Right lobe of liver (tissue), 4 donors: ENCODE measurements at regions not wholly inside any gene's neighbourhood (a gene's known extent, or its start where the extent isn't known, plus 50 kb on each side); places are given as distances from the start of the nearest gene placed in this dataset.
"Not testable (repeated sequence)": the region's sequence is repeated elsewhere in the genome, so short reads cannot be mapped to it uniquely, and the experiment has no call there.

Experiments
- POLR2A ChIP-seq: fragments of 450-650 bp; IDR thresholded peaks from one replicate; pipeline ENCODE4 v1.6.1; 2017; ENCODE audit warnings: antibody characterized with exemption, mild to moderate bottlenecking
- TF ChIP-seq, protein P1 (sequence below), 4 donors: fragments of 200-600 bp in 3 of 4; fragments of 450-650 bp in 1 of 4; IDR thresholded peaks; one replicate each; pipeline versions ENCODE4 v1.5.1 to v1.8.0; 2016 to 2022; ENCODE audit warnings: antibody characterized with exemption in 4 of 4, mild to moderate bottlenecking in 2 of 4
- donor health status: DM: no; HTN: no; CAD: no.
- donor health status: DM: no; HTN: no; CAD: no.
- donor health status: DM: no; HTN: yes; CAD: no.

DNA sequence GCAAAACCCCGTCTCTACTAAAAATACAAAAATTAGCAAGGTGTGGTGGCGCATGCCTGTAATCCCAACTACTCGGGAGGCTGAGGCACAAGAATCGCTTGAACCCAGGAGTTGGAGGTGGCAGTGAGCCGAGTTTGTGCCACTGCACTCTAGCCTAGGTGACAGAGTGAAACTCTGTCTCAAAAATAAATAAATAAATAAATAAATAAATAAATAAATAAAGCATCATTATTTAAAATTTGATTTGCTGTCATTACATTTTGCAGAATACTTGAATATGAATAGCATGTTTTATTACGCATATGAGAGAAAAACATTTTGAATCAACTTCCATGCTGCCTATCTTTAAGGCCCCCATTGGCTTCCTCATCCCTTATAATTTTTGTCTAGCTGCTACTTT, 53.4 kb upstream of the MED14 start:
- TF ChIP-seq, protein P1, sequence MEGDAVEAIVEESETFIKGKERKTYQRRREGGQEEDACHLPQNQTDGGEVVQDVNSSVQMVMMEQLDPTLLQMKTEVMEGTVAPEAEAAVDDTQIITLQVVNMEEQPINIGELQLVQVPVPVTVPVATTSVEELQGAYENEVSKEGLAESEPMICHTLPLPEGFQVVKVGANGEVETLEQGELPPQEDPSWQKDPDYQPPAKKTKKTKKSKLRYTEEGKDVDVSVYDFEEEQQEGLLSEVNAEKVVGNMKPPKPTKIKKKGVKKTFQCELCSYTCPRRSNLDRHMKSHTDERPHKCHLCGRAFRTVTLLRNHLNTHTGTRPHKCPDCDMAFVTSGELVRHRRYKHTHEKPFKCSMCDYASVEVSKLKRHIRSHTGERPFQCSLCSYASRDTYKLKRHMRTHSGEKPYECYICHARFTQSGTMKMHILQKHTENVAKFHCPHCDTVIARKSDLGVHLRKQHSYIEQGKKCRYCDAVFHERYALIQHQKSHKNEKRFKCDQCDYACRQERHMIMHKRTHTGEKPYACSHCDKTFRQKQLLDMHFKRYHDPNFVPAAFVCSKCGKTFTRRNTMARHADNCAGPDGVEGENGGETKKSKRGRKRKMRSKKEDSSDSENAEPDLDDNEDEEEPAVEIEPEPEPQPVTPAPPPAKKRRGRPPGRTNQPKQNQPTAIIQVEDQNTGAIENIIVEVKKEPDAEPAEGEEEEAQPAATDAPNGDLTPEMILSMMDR (IDR thresholded peaks at IDR 0.05) = not testable (repeated sequence)
- TF ChIP-seq POLR2A = not testable (repeated sequence)
